Pancreas (tissue), 10 donors: ENCODE measurements at regions not wholly inside any gene's neighbourhood (a gene's known extent, or its start where the extent isn't known, plus 50 kb on each side); places are given as distances from the start of the nearest gene placed in this dataset.

ENCODE experiments used
- ATAC-seq, 4 donors: fragments of 200-7000 bp; cut with Tn5 transposase; one replicate each; pipeline versions ENCODE4 v1.8.0 to v1.9.1; 2020; ENCODE audit warnings: mild to moderate bottlenecking in 4 of 4, moderate library complexity in 4 of 4
- DNase-seq, 6 donors: peaks; one replicate each; pipeline ENCODE4 v3.0.0-alpha.2; 2020
- FAIRE-seq: peaks from 2 replicates; lab custom pipeline; 2012; peaks lifted over from hg19 to GRCh38; lab: Jason Lieb, UNC
- H3K27ac ChIP-seq, 4 donors: fragments of 200-600 bp; sonication (generic); 1 replicate in 3 of 4; 2 replicates in 1 of 4; pipeline versions ENCODE4 v1.5.0 to v1.8.0; 2020
- H3K27me3 ChIP-seq, 4 donors: fragments of 200-600 bp; one replicate each; pipeline ENCODE4 v1.8.0; 2021
- H3K36me3 ChIP-seq, 3 donors: fragments of 200-600 bp; sonication (generic) in 1 of 3; one replicate each; pipeline versions ENCODE4 v1.5.0 to v1.8.0; 2020 to 2021
- H3K4me1 ChIP-seq, 3 donors: fragments of 200-600 bp; one replicate each; pipeline ENCODE4 v1.8.0; 2021
- H3K4me3 ChIP-seq, 4 donors: fragments of 200-600 bp; sonication (generic) in 2 of 4; one replicate each; pipeline versions ENCODE4 v1.5.0 to v1.8.0; 2020 to 2021
- H3K9me3 ChIP-seq, 4 donors: fragments of 200-600 bp; one replicate each; pipeline ENCODE4 v1.8.0; 2021
- CTCF ChIP-seq, 4 donors: fragments of 200-600 bp; sonication (generic) in 3 of 4; IDR thresholded peaks; one replicate each; pipeline versions ENCODE4 v1.5.0 to v1.8.0; 2021; ENCODE audit warnings: antibody characterized with exemption in 4 of 4
- WGBS, 2 donors: extraction: QIAGEN DNeasy Blood & Tissue Kit; methylation state at CpG; one replicate each; pipeline ENCODE4 v1.1.7; 2013; 5-methylcytosine and 5-hydroxymethylcytosine counted together
- intact Hi-C, 3 donors: fragments of 100-400 bp; cut with DNase I; formaldehyde crosslinking; loops; one replicate each; pipeline versions ENCODE4 v1.11.1 to v1.14.2; 2022
- donor health status: healthy with polysubstance abuse.
- donor health status: DM: no; HTN: no; CAD: no; lungs with moderate emphysema.
- donor health status: DM: no; HTN: no; CAD: no.
- donor health status: control.
- donor health status: control.
- donor health status: Bipolar disorder and iron deficiency.
- donor health status: DM: yes; HTN: yes; CAD: no.
- donor health status: DM: no; HTN: no; CAD: no.
- donor health status: DM: no; HTN: no; CAD: no.
- donor health status: DM: yes; HTN: yes; CAD: no.

- FAIRE-seq (no peak), ATAC-seq (no peak), DNase-seq (no peak)
- Histone ChIP-seq H3K4me3 (no peak overlapping the region), H3K9me3 (no peaks in the 10 kb centered on the region), H3K36me3 (no peaks in the 10 kb centered on the region), H3K4me1 (no peaks in the 10 kb centered on the region), H3K27me3 (no peaks in the 10 kb centered on the region), H3K27ac (no peak overlapping the region)
- intact Hi-C loops: no loop called here
- WGBS, 2 donors: 60 to 72% methylated on average over 5 of the region's 5 CpGs
- no peak for TF ChIP-seq CTCF (IDR thresholded peaks at IDR 0.05)
These were observed 88.5 kb downstream of the TMEM200C start for GRCh38 chr18:5806860-5807259.

- 7 to 9% methylated on average over 1 of the region's 1 CpG for WGBS, 2 donors
- FAIRE-seq (no peak), ATAC-seq (no peak), DNase-seq (no peak)
- Histone ChIP-seq H3K4me1 (no peaks in the 10 kb centered on the region), H3K27me3 (peaks cover 0 to 2% (median 0%) of the 10 kb centered on the region in 4 donors), H3K4me3 (no peak overlapping the region), H3K9me3 (no peaks in the 10 kb centered on the region), H3K27ac (no peak overlapping the region), H3K36me3 (no peaks in the 10 kb centered on the region)
- intact Hi-C loops: no loop called here
- TF ChIP-seq CTCF (IDR thresholded peaks at IDR 0.05): no peak
These were observed 107.4 kb downstream of the TMEM200C start for GRCh38 chr18:5787936-5788335.

DNA sequence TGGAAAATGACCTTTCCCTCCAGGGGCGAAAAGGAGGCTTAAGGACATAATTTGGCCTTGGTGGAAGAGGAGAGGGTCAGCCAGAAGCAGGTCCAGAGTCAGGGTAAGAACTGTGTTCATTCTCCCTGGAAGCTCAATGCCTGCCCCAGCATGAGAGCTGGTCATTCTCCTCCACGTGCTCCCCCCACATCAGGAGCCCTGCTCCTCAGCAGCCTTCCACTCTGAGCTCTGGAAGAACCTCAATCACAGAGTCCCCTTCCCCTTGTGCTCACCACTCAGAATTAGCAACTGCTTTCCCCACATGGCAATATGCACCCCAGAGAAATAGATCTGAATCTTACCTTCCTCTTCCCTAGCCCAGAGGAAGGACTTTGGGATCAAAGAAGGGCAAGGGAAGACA lies 115.4 kb downstream of the TMEM200C start:
- intact Hi-C loops: no loop called here
- TF ChIP-seq CTCF (IDR thresholded peaks at IDR 0.05): no peak
- no peaks in the 10 kb centered on the region for H3K4me1 ChIP-seq
- no peak overlapping the region for H3K4me3 ChIP-seq
- ATAC-seq: no peak
- H3K27me3 ChIP-seq: no peaks in the 10 kb centered on the region
- no peak for FAIRE-seq
- no peak overlapping the region for H3K27ac ChIP-seq
- no peaks in the 10 kb centered on the region for H3K36me3 ChIP-seq
- no peaks in the 10 kb centered on the region for H3K9me3 ChIP-seq
- DNase-seq: no peak
- 0 to 27% methylated on average over 2 of the region's 2 CpGs for WGBS, 2 donors

DNA sequence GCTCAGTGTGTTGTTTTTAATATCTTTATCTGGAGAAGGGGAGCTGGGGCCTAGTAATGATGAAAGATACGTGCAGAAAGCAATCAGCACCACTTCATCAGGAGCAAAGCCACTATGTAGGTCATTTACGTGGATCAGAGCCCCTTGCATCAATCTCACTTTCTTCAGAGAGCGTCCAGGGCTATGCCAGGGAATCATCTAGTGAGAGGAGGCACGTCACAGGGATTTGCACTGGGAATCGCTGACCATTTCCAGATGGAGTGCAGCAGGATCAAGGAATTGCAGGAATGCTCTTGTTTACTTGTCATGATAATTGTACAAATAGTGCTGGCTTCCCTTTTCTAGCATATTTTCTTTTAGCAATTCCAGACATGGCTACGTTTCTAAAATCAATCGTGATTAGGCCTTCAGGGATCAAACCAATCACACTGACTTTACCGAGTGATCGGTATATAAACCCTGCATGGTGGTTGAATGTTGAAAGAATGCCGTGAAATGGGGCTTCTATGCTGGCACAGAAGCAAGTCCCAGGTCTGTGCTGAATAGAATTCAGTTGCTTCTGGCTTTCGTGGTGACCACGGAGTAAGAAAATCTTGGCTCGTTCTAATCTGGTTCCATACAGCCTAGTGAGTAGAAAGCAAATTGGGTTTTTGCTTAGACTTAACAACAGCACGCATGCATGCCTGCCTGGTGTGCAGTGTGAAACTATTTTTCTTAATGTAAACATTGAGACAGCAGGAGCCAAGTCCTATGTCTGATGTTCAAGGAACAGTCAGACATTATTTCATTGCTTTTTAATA lies 122.8 kb downstream of the TMEM200C start:
- intact Hi-C loops: no loop called here
- FAIRE-seq (no peak), DNase-seq (no peak), ATAC-seq (no peak)
- no peaks in the 10 kb centered on the region for H3K4me1 ChIP-seq
- no peaks in the 10 kb centered on the region for H3K27me3 ChIP-seq
- no peaks in the 10 kb centered on the region for H3K36me3 ChIP-seq
- TF ChIP-seq CTCF (IDR thresholded peaks at IDR 0.05): no peak
- no peak overlapping the region for H3K27ac ChIP-seq
- no peak overlapping the region for H3K4me3 ChIP-seq
- 32 to 35% methylated on average over 14 of the region's 14 CpGs for WGBS, 2 donors
- no peaks in the 10 kb centered on the region for H3K9me3 ChIP-seq

DNA sequence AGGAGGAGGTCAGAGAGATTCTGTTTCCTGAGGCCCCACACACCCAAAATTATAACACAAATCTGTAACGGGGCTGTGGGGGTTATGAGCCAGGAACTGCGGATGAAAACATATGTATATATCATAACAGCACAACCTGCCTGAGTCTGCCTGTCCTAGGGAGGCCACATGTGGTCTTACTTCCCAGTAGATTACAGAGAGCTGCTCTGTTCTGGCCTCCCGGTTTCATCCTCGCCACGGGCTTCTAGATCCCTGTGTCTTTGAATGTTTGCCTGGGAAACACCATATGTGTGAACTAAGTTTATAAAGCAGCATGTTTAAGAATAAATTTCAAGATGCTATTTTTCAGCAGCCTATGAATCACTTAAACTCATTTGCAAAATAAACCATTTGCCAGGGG lies 124.0 kb downstream of the TMEM200C start:
- ATAC-seq: no peak
- Histone ChIP-seq H3K27ac (no peak overlapping the region), H3K9me3 (no peaks in the 10 kb centered on the region), H3K4me1 (no peaks in the 10 kb centered on the region), H3K27me3 (no peaks in the 10 kb centered on the region), H3K36me3 (no peaks in the 10 kb centered on the region), H3K4me3 (no peak overlapping the region)
- TF ChIP-seq CTCF (IDR thresholded peaks at IDR 0.05): no peak
- intact Hi-C loops: no loop called here
- FAIRE-seq: no peak
- DNase-seq: no peak
- 65 to 75% methylated on average over 5 of the region's 5 CpGs for WGBS, 2 donors
